ENCODE measurements at regions not wholly inside any gene's neighbourhood (a gene's known extent, or its start where the extent isn't known, plus 50 kb on each side); places are given as distances from the start of the nearest gene placed in this dataset.

- ATAC-seq (ENCODE audit: poor library complexity) (no peak), DNase-seq (no peak)
- no peak overlapping the region for H3K27ac Mint-ChIP-seq
- Histone ChIP-seq H3K36me3 (ENCODE audit: insufficient read depth, low read length) (no peaks in the 10 kb centered on the region), H3K27ac (ENCODE audit: low read depth in 1 of 2, low read length in 2 of 2) (no peak overlapping the region), H3K4me3 (ENCODE audit: low read length) (no peak overlapping the region), H3K9me3 (ENCODE audit: control insufficient read depth in 1 of 2, insufficient read depth in 1 of 2, low read length in 2 of 2) (no peaks in the 10 kb centered on the region), H3K4me1 (ENCODE audit: insufficient read depth, low read length) (no peaks in the 10 kb centered on the region), H3K27me3 (ENCODE audit: control insufficient read depth in 1 of 2, insufficient read depth in 2 of 2, low read length in 2 of 2) (no peaks in the 10 kb centered on the region)
- CTCF ChIA-PET = no interaction called here
- no peak for TF ChIP-seq CTCF (IDR thresholded peaks at IDR 0.05)
- POLR2A ChIA-PET = no interaction called here
- intact Hi-C loops (cut with DNase I, micrococcal nuclease) = loop anchor here in 1 of 2 experiments (10.0 kb wide), 1 partner anchor 326 kb away; the partner anchor contains the start of gene PHLDA1
- H3K9me3 Mint-ChIP-seq = no peaks in the 10 kb centered on the region
- no peaks in the 10 kb centered on the region for H3K27me3 Mint-ChIP-seq
- H3K4me1 Mint-ChIP-seq (ENCODE audit: low read depth) = no peaks in the 10 kb centered on the region
- no peaks in the 10 kb centered on the region for H3K36me3 Mint-ChIP-seq (ENCODE audit: low read depth)
- H3K4me3 Mint-ChIP-seq = no peak overlapping the region
These were observed 197.4 kb upstream of the KRR1 start for GRCh38 chr12:75708802-75709201.

GRCh38 chr12:75707983-75708382 lies 196.6 kb upstream of the KRR1 start:
- TF ChIP-seq CTCF (IDR thresholded peaks at IDR 0.05) = no peak
- H3K4me1 Mint-ChIP-seq (ENCODE audit: low read depth) = peaks cover 4% of the 10 kb centered on the region
- no peak overlapping the region for H3K4me3 Mint-ChIP-seq
- ATAC-seq (ENCODE audit: poor library complexity) (no peak), DNase-seq (no peak)
- Histone ChIP-seq H3K4me3 (ENCODE audit: low read length) (no peak overlapping the region), H3K36me3 (ENCODE audit: insufficient read depth, low read length) (no peaks in the 10 kb centered on the region), H3K27ac (ENCODE audit: low read depth in 1 of 2, low read length in 2 of 2) (no peak overlapping the region), H3K9me3 (ENCODE audit: control insufficient read depth in 1 of 2, insufficient read depth in 1 of 2, low read length in 2 of 2) (no peaks in the 10 kb centered on the region), H3K27me3 (ENCODE audit: control insufficient read depth in 1 of 2, insufficient read depth in 2 of 2, low read length in 2 of 2) (no peaks in the 10 kb centered on the region), H3K4me1 (ENCODE audit: insufficient read depth, low read length) (no peaks in the 10 kb centered on the region)
- CTCF ChIA-PET = no interaction called here
- H3K9me3 Mint-ChIP-seq = no peaks in the 10 kb centered on the region
- H3K27ac Mint-ChIP-seq = no peak overlapping the region
- H3K27me3 Mint-ChIP-seq = no peaks in the 10 kb centered on the region
- intact Hi-C loops (cut with DNase I, micrococcal nuclease) = loop anchor here in 1 of 2 experiments (10.0 kb wide), 1 partner anchor 327 kb away; the partner anchor contains the start of gene PHLDA1
- no peaks in the 10 kb centered on the region for H3K36me3 Mint-ChIP-seq (ENCODE audit: low read depth)
- POLR2A ChIA-PET = no interaction called here

- Mint-ChIP-seq H3K9me3 (no peaks in the 10 kb centered on the region), H3K27ac (no peak overlapping the region), H3K4me1 (ENCODE audit: low read depth) (peaks cover 14% of the 10 kb centered on the region), H3K4me3 (no peak overlapping the region), H3K36me3 (ENCODE audit: low read depth) (no peaks in the 10 kb centered on the region), H3K27me3 (no peaks in the 10 kb centered on the region)
- no peak for TF ChIP-seq CTCF (IDR thresholded peaks at IDR 0.05)
- ChIA-PET POLR2A (no interaction called here), CTCF (no interaction called here)
- peaks cover 3% of the 10 kb centered on the region for H3K4me1 ChIP-seq (ENCODE audit: insufficient read depth, low read length)
- no peaks in the 10 kb centered on the region for H3K36me3 ChIP-seq (ENCODE audit: insufficient read depth, low read length)
- ATAC-seq (ENCODE audit: poor library complexity) (no peak), DNase-seq (no peak)
- H3K9me3 ChIP-seq (ENCODE audit: control insufficient read depth in 1 of 2, insufficient read depth in 1 of 2, low read length in 2 of 2) = no peaks in the 10 kb centered on the region
- H3K4me3 ChIP-seq (ENCODE audit: low read length) = no peak overlapping the region
- H3K27ac ChIP-seq (ENCODE audit: low read depth in 1 of 2, low read length in 2 of 2) = no peak overlapping the region
- no peaks in the 10 kb centered on the region for H3K27me3 ChIP-seq (ENCODE audit: control insufficient read depth in 1 of 2, insufficient read depth in 2 of 2, low read length in 2 of 2)
- intact Hi-C loops (cut with DNase I, micrococcal nuclease) = loop anchor here in 1 of 2 experiments (10.0 kb wide), 1 partner anchor 328 kb away; the partner anchor contains the start of gene PHLDA1
These were observed 195.6 kb upstream of the KRR1 start for GRCh38 chr12:75706786-75707605.

All from CD4-positive, alpha-beta T cell (primary cell).